GM19324 (cell line): ENCODE measurements at regions not wholly inside any gene's neighbourhood (a gene's known extent, or its start where the extent isn't known, plus 50 kb on each side); places are given as distances from the start of the nearest gene placed in this dataset.
"Not testable (repeated sequence)": the region's sequence is repeated elsewhere in the genome, so short reads cannot be mapped to it uniquely, and the experiment has no call there.

Experiments used
- ATAC-seq: cut with Tn5 transposase; IDR thresholded peaks from one replicate; pipeline ENCODE4 v1.9.1; 2021; ENCODE audit warnings: mild to moderate bottlenecking, moderate library complexity; ENCODE audit not compliant: unreplicated experiment, low FRiP score

GRCh38 chr7:127530148-127530547 lies 55.2 kb downstream of the GCC1 start:
- no peak for ATAC-seq

GRCh38 chr7:127527561-127527960 lies 57.8 kb downstream of the GCC1 start:
- ATAC-seq = no peak

- ATAC-seq = no peak
These were observed 59.4 kb downstream of the GCC1 start for GRCh38 chr7:127525866-127526480.

GRCh38 chr7:127516320-127516719 lies 69.1 kb downstream of the GCC1 start:
- no peak for ATAC-seq

GRCh38 chr7:127514499-127514898 lies 70.9 kb downstream of the GCC1 start:
- no peak for ATAC-seq

GRCh38 chr7:127513311-127513710 lies 72.1 kb downstream of the GCC1 start:
- no peak for ATAC-seq

- no peak for ATAC-seq
These were observed 72.7 kb downstream of the GCC1 start for GRCh38 chr7:127512663-127513062.

- no peak for ATAC-seq
These were observed 80.7 kb downstream of the GCC1 start for GRCh38 chr7:127504715-127505114.

GRCh38 chr7:127501817-127502216 lies 83.6 kb downstream of the GCC1 start:
- ATAC-seq = no peak

GRCh38 chr7:127487381-127487780 lies 94.9 kb upstream of the ZNF800 start:
- ATAC-seq = no peak

- ATAC-seq = no peak
These were observed 94.1 kb upstream of the ZNF800 start for GRCh38 chr7:127486654-127487053.

GRCh38 chr7:127485482-127485881 lies 93.0 kb upstream of the ZNF800 start:
- ATAC-seq = no peak

GRCh38 chr7:127484954-127485353 lies 92.4 kb upstream of the ZNF800 start:
- no peak for ATAC-seq

- ATAC-seq = no peak
These were observed 86.0 kb upstream of the ZNF800 start for GRCh38 chr7:127478461-127478860.

GRCh38 chr7:127478024-127478355 lies 85.5 kb upstream of the ZNF800 start:
- no peak for ATAC-seq

GRCh38 chr7:127477295-127478023 lies 85.0 kb upstream of the ZNF800 start:
- no peak for ATAC-seq

GRCh38 chr7:127476618-127477017 lies 84.1 kb upstream of the ZNF800 start:
- no peak for ATAC-seq

- no peak for ATAC-seq
These were observed 81.9 kb upstream of the ZNF800 start for GRCh38 chr7:127474457-127474856.

GRCh38 chr7:127473409-127473808 lies 80.9 kb upstream of the ZNF800 start:
- ATAC-seq = no peak

GRCh38 chr7:127460077-127460476 lies 67.6 kb upstream of the ZNF800 start:
- no peak for ATAC-seq

- not testable (repeated sequence) for ATAC-seq
These were observed 58.8 kb upstream of the ZNF800 start for GRCh38 chr7:127451258-127451657.

GRCh38 chr7:127448566-127448965 lies 56.1 kb upstream of the ZNF800 start:
- no peak for ATAC-seq
